ENCODE measurements at regions not wholly inside any gene's neighbourhood (a gene's known extent, or its start where the extent isn't known, plus 50 kb on each side); places are given as distances from the start of the nearest gene placed in this dataset.

DNA sequence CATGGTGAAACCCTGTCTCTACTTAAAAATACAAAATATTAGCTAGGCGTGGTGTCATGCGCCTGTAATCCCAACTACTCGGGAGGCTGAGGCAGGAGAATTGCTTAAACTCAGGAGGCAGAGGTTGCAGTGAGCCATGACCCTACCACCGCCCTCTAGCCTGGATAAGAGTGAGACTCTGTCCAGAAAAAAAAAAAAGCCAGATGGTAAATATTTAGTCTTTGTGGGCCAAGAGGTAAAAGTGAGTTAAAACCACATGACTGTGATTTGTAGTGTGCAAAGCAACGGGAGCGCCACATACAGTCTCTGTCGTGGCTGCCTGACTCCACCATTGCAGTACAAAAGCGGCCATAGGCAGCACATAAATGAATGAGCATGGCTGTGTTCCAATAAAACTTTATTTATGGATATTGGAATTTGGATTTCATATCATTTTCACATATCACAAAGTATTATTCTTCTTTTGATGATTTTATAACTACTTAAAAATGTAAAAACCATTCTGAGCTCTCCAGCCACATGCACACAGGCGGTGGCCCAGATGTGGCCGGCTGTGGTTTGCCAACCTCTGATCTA lies 51.8 kb upstream of the CASZ1 start:
- DNase-seq (ENCODE audit: low read depth): no peak
- H3K4me3 ChIP-seq (ENCODE audit: low read depth, low read length): no peak overlapping the region
- TF ChIP-seq MYC (IDR thresholded peaks at IDR 0.05; ENCODE audit: low read depth, low read length): no peak
- TF ChIP-seq, protein P1, sequence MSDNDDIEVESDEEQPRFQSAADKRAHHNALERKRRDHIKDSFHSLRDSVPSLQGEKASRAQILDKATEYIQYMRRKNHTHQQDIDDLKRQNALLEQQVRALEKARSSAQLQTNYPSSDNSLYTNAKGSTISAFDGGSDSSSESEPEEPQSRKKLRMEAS (IDR thresholded peaks at IDR 0.05; ENCODE audit: low read depth, low read length): no peak
- TF ChIP-seq POLR2A (IDR thresholded peaks at IDR 0.05; ENCODE audit: extremely low read depth, insufficient read length): no peak
- TF ChIP-seq, protein P2, sequence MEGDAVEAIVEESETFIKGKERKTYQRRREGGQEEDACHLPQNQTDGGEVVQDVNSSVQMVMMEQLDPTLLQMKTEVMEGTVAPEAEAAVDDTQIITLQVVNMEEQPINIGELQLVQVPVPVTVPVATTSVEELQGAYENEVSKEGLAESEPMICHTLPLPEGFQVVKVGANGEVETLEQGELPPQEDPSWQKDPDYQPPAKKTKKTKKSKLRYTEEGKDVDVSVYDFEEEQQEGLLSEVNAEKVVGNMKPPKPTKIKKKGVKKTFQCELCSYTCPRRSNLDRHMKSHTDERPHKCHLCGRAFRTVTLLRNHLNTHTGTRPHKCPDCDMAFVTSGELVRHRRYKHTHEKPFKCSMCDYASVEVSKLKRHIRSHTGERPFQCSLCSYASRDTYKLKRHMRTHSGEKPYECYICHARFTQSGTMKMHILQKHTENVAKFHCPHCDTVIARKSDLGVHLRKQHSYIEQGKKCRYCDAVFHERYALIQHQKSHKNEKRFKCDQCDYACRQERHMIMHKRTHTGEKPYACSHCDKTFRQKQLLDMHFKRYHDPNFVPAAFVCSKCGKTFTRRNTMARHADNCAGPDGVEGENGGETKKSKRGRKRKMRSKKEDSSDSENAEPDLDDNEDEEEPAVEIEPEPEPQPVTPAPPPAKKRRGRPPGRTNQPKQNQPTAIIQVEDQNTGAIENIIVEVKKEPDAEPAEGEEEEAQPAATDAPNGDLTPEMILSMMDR (IDR thresholded peaks at IDR 0.05; ENCODE audit: low read depth, low read length): no peak

DNA sequence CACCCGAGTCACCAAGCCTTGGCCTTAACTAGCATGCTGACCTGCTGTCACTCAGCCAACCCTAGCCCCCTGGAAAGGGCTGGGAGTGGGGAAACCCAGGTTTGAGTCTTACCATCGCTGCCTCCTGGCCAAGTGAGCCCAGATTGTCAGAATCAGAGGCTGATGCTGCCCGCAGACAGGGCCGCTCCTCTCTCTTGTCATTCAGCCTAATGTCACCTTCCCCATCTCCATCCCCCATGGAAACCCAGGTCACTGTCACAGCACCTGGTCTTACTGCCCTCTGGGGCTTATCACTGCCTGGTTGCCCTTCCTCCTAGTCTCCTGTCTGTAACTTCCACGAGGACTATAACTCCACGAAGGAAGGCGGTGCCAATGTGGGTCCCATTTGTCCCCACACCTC lies 53.6 kb upstream of the CASZ1 start:
- no peak for DNase-seq (ENCODE audit: low read depth)
- H3K4me3 ChIP-seq (ENCODE audit: low read depth, low read length): no peak overlapping the region
- TF ChIP-seq MYC (IDR thresholded peaks at IDR 0.05; ENCODE audit: low read depth, low read length) (no peak), POLR2A (IDR thresholded peaks at IDR 0.05; ENCODE audit: extremely low read depth, insufficient read length) (no peak)
- TF ChIP-seq, protein P1 (IDR thresholded peaks at IDR 0.05; ENCODE audit: low read depth, low read length): no peak
- TF ChIP-seq, protein P2 (IDR thresholded peaks at IDR 0.05; ENCODE audit: low read depth, low read length): no peak

DNA sequence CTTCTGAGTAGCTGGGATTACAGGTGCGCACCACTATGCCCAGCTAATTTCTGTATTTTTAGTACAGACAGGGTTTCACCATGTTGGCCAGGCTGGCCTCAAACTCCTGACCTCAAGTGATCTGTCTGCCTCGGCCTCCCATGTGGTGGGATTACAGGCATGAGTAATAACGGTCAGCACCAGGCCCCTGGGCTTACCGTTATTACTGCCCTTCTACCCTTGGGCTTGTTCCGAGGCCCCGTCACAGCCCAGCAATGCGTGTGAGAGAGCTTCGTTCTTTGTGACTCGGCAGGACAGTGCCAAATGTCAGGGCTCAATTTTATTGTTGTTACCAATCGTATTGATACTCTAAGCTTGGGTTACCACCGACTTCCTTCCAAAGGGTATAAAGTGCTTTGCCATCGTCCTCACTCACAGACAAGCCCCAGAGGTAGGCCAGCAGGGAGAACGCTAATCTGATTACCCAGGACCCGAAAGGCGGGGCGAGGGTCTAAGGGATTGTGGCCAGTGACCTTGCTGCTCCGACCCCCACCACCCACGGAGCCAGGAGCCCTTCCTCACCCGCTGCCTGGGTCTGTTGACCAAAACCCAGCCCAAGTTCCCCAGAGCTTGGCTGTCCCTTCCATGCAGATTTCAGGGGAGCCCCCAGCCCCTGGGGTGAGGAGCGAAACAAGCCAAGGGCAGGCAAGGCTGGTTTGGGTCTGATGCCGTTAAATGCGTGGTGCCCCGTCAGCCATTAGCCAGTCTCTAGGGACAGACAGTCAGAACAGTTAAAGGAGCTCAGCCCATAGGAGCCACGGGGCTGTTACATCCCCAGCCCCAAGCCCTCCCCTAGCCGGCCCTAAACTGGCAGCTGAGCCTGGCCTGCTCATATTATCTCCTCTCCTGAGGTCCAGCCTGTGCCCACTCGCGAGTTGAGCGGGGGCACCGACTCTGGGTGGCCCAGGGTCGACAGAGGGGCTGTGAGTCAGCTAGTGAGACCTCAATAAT lies 54.9 kb upstream of the CASZ1 start:
- no peak overlapping the region for H3K4me3 ChIP-seq (ENCODE audit: low read depth, low read length)
- no peak for DNase-seq (ENCODE audit: low read depth)
- TF ChIP-seq, protein P1 (IDR thresholded peaks at IDR 0.05; ENCODE audit: low read depth, low read length): no peak
- no peak for TF ChIP-seq POLR2A (IDR thresholded peaks at IDR 0.05; ENCODE audit: extremely low read depth, insufficient read length)
- TF ChIP-seq MYC (IDR thresholded peaks at IDR 0.05; ENCODE audit: low read depth, low read length): no peak
- TF ChIP-seq, protein P2 (IDR thresholded peaks at IDR 0.05; ENCODE audit: low read depth, low read length): no peak

DNA sequence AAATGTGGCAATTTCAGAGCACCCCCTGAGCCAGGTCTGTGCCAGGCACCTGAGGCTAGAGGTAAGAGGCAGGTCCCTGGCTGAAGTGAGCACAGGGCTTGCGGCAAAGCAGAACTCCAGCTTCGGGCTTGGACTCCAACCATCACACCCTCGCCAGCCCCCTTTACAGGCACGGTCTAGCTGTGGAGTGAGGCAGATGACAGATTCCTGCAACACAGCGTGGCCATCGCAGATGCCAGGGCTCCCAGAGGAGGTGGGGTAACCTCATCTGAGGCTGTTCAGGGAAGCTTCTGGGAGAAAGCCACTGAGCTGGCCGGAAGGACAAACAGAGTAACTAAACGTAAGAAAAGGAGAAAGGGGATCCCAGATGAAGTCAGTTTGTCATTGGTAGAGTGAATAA lies 55.6 kb upstream of the CASZ1 start:
- no peak overlapping the region for H3K4me3 ChIP-seq (ENCODE audit: low read depth, low read length)
- TF ChIP-seq, protein P1 (IDR thresholded peaks at IDR 0.05; ENCODE audit: low read depth, low read length): no peak
- no peak for TF ChIP-seq MYC (IDR thresholded peaks at IDR 0.05; ENCODE audit: low read depth, low read length)
- TF ChIP-seq, protein P2 (IDR thresholded peaks at IDR 0.05; ENCODE audit: low read depth, low read length): no peak
- TF ChIP-seq POLR2A (IDR thresholded peaks at IDR 0.05; ENCODE audit: extremely low read depth, insufficient read length): no peak
- no peak for DNase-seq (ENCODE audit: low read depth)

DNA sequence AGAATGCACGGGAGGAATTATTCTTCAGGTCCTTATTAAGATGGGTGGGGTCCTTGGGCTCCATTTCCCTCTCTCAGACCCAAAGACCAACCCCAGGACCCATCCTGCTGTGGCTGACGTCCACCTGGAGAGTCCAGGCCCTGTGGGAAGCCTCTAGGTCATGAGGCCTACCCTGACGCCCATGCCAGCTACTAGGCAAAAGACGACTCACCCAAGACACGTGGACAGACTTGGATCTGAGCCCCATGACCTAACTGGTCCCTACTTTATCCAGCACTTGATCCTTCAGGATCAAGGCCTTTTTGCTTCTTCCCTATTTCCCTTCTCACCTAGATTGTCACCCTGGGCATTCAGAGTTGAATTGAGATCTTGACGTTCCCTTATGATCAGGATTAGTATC lies 56.0 kb upstream of the CASZ1 start:
- no peak for TF ChIP-seq POLR2A (IDR thresholded peaks at IDR 0.05; ENCODE audit: extremely low read depth, insufficient read length)
- TF ChIP-seq, protein P1 (IDR thresholded peaks at IDR 0.05; ENCODE audit: low read depth, low read length): no peak
- no peak for TF ChIP-seq MYC (IDR thresholded peaks at IDR 0.05; ENCODE audit: low read depth, low read length)
- TF ChIP-seq, protein P2 (IDR thresholded peaks at IDR 0.05; ENCODE audit: low read depth, low read length): no peak
- no peak for DNase-seq (ENCODE audit: low read depth)
- no peak overlapping the region for H3K4me3 ChIP-seq (ENCODE audit: low read depth, low read length)

Data from NB4 (cell line).